Hepatocyte (in vitro differentiated cells): ENCODE measurements at regions not wholly inside any gene's neighbourhood (a gene's known extent, or its start where the extent isn't known, plus 50 kb on each side); places are given as distances from the start of the nearest gene placed in this dataset.

Experiments used
- DNase-seq: peaks from one replicate; pipeline ENCODE4 v3.0.0-alpha.2; 2016; ENCODE audit warnings: low spot score
- H2AFZ ChIP-seq: fragments of 200-600 bp; sonication (generic); 2 replicates; pipeline ENCODE4 v1.6.0; 2016; ENCODE audit warnings: antibody characterized with exemption, mild to moderate bottlenecking
- H3K27ac ChIP-seq: fragments of 200-600 bp; sonication (generic); 2 replicates; pipeline ENCODE4 v1.5.1; 2016; ENCODE audit warnings: mild to moderate bottlenecking
- H3K27me3 ChIP-seq: fragments of 200-600 bp; sonication (generic); 2 replicates; pipeline ENCODE4 v1.6.1; 2016
- H3K36me3 ChIP-seq: fragments of 200-600 bp; sonication (generic); replicated peaks from 2 replicates; pipeline ENCODE4 v1.5.1; 2016; ENCODE audit warnings: low read depth; ENCODE audit not compliant: insufficient read depth
- H3K4me1 ChIP-seq: fragments of 200-600 bp; sonication (generic); 2 replicates; pipeline ENCODE4 v1.5.1; 2016; ENCODE audit warnings: mild to moderate bottlenecking, moderate library complexity; ENCODE audit not compliant: insufficient read depth
- H3K4me2 ChIP-seq: fragments of 200-600 bp; sonication (generic); 2 replicates; pipeline ENCODE4 v1.6.0; 2016
- H3K4me3 ChIP-seq: fragments of 200-600 bp; sonication (generic); 2 replicates; pipeline ENCODE4 v1.5.1; 2016; ENCODE audit warnings: mild to moderate bottlenecking
- H3K79me2 ChIP-seq: fragments of 200-600 bp; sonication (generic); 2 replicates; pipeline ENCODE4 v1.6.0; 2017; ENCODE audit warnings: mild to moderate bottlenecking
- H3K9me2 ChIP-seq: fragments of 200-600 bp; sonication (generic); replicated peaks from 2 replicates; pipeline ENCODE4 v1.6.0; 2017; ENCODE audit warnings: mild to moderate bottlenecking; ENCODE audit not compliant: insufficient read depth
- H3K9me3 ChIP-seq: fragments of 200-600 bp; sonication (generic); 2 replicates; pipeline ENCODE4 v1.5.1; 2016; ENCODE audit warnings: low read depth, mild to moderate bottlenecking
- H4K20me1 ChIP-seq: fragments of 200-600 bp; sonication (generic); 2 replicates; pipeline ENCODE4 v1.6.0; 2016; ENCODE audit warnings: mild to moderate bottlenecking; ENCODE audit not compliant: insufficient read depth, poor library complexity, severe bottlenecking
- EZH2 ChIP-seq: fragments of 200-600 bp; sonication (generic); IDR thresholded peaks from 2 replicates; pipeline ENCODE4 v1.6.1; 2016; ENCODE audit warnings: antibody characterized with exemption, mild to moderate bottlenecking, borderline replicate concordance
- EZH2phosphoT487 ChIP-seq: fragments of 200-600 bp; sonication (generic); IDR thresholded peaks from one replicate; pipeline ENCODE4 v1.6.1; 2018; ENCODE audit warnings: antibody characterized with exemption, mild to moderate bottlenecking, low read depth, moderate library complexity; ENCODE audit not compliant: unreplicated experiment, severe bottlenecking
- WGBS: methylation state at CpG from one replicate; pipeline ENCODE4 v1.1.6; 2016; ENCODE audit warnings: low lambda C conversion rate; ENCODE audit errors: missing lambda C conversion rate; 5-methylcytosine and 5-hydroxymethylcytosine counted together
- TF ChIP-seq, protein P1 (sequence below): fragments of 200-600 bp; sonication (generic); IDR thresholded peaks from 2 replicates; pipeline ENCODE4 v1.5.1; 2016; ENCODE audit warnings: antibody characterized with exemption, mild to moderate bottlenecking; ENCODE audit not compliant: poor library complexity

DNA sequence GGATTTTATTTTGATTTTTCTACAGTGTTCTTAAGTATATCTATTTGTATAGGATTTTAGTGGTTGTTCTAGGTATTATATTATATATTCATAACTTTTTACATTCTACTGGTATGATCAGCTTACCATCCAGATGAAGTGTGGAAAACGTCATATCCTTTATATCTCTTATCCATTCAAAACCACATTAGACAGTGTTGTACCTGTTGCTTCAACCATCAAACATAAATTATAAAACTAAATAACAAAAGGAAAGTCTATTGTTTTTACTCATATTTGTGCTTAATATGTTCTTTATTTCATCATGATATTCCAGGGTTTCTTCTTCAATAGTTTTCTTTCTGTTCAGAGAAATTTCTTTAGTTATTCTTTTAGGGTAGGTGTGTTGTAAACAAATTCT lies 191.4 kb downstream of the RPLP1 start:
- WGBS = 68% methylated on average over 1 of the region's 1 CpG
- peaks cover 6% of the 10 kb centered on the region for H3K27me3 ChIP-seq
- H3K4me3 ChIP-seq = no peak overlapping the region
- no peaks in the 10 kb centered on the region for H3K9me2 ChIP-seq
- no peak for DNase-seq
- no peak overlapping the region for H2AFZ ChIP-seq
- TF ChIP-seq EZH2 (no peak), EZH2phosphoT487 (no peak)
- TF ChIP-seq, protein P1, sequence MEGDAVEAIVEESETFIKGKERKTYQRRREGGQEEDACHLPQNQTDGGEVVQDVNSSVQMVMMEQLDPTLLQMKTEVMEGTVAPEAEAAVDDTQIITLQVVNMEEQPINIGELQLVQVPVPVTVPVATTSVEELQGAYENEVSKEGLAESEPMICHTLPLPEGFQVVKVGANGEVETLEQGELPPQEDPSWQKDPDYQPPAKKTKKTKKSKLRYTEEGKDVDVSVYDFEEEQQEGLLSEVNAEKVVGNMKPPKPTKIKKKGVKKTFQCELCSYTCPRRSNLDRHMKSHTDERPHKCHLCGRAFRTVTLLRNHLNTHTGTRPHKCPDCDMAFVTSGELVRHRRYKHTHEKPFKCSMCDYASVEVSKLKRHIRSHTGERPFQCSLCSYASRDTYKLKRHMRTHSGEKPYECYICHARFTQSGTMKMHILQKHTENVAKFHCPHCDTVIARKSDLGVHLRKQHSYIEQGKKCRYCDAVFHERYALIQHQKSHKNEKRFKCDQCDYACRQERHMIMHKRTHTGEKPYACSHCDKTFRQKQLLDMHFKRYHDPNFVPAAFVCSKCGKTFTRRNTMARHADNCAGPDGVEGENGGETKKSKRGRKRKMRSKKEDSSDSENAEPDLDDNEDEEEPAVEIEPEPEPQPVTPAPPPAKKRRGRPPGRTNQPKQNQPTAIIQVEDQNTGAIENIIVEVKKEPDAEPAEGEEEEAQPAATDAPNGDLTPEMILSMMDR = no peak
- no peaks in the 10 kb centered on the region for H3K79me2 ChIP-seq
- no peaks in the 10 kb centered on the region for H3K36me3 ChIP-seq
- H3K9me3 ChIP-seq = no peaks in the 10 kb centered on the region
- peaks cover 5% of the 10 kb centered on the region for H3K4me1 ChIP-seq
- no peak overlapping the region for H3K27ac ChIP-seq
- no peaks in the 10 kb centered on the region for H4K20me1 ChIP-seq
- no peak overlapping the region for H3K4me2 ChIP-seq

DNA sequence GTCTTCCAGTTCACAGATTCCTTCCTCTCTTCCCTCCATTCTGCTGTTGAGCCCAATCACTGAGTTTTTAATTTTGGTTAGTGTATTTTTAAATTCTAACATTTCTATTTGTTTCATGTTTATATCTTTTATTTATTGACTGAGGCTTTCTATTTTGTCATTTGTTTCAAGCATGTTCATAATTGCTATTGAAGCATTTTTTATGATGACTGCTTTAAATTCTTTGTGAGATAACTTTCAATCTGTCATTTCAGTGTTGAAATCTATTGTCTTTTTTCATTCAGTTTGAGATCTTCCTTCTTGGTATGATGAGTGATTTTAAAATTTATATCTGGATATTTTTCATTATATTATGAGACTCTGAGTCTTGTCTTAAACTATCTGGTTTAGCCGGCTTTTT lies 192.3 kb downstream of the RPLP1 start:
- TF ChIP-seq EZH2phosphoT487 = no peak
- TF ChIP-seq, protein P1 = no peak
- TF ChIP-seq EZH2 = no peak
- WGBS = 96% methylated on average over 1 of the region's 1 CpG
- Histone ChIP-seq H3K27ac (no peak overlapping the region), H3K4me1 (peaks cover 5% of the 10 kb centered on the region), H3K9me2 (no peaks in the 10 kb centered on the region), H2AFZ (no peak overlapping the region), H3K79me2 (no peaks in the 10 kb centered on the region), H3K4me2 (no peak overlapping the region), H3K9me3 (no peaks in the 10 kb centered on the region), H3K36me3 (no peaks in the 10 kb centered on the region), H3K27me3 (peaks cover 6% of the 10 kb centered on the region), H4K20me1 (no peaks in the 10 kb centered on the region), H3K4me3 (no peak overlapping the region)
- DNase-seq = no peak

DNA sequence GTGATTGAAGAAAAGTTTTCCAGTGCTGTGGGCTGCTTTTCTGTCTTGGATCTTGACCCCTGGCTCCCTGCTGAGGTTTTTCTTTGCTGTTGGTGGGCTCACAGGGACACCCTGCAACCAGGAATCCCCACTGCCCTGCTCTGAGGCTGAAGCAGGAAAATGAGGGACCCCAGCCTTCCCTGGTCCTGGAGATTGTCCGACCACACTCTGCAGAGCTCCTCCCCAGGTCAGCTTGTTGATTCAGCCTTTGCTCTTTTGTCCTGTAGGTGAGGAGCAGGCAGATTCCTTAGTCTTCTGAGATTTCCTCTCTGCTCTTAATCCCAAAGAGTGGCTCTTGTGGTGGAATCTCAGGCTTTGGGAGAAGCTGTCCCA lies 194.5 kb downstream of the RPLP1 start:
- DNase-seq = no peak
- H3K9me2 ChIP-seq = no peaks in the 10 kb centered on the region
- H2AFZ ChIP-seq = no peak overlapping the region
- H3K4me3 ChIP-seq = no peak overlapping the region
- WGBS = 53% methylated on average over 1 of the region's 1 CpG
- TF ChIP-seq EZH2 = no peak
- TF ChIP-seq, protein P1 = no peak
- TF ChIP-seq EZH2phosphoT487 = no peak
- peaks cover 15% of the 10 kb centered on the region for H3K27me3 ChIP-seq
- H3K36me3 ChIP-seq = no peaks in the 10 kb centered on the region
- no peaks in the 10 kb centered on the region for H3K79me2 ChIP-seq
- H3K27ac ChIP-seq = no peak overlapping the region
- H4K20me1 ChIP-seq = no peaks in the 10 kb centered on the region
- H3K4me1 ChIP-seq = peaks cover 5% of the 10 kb centered on the region
- H3K9me3 ChIP-seq = no peaks in the 10 kb centered on the region
- H3K4me2 ChIP-seq = no peak overlapping the region

DNA sequence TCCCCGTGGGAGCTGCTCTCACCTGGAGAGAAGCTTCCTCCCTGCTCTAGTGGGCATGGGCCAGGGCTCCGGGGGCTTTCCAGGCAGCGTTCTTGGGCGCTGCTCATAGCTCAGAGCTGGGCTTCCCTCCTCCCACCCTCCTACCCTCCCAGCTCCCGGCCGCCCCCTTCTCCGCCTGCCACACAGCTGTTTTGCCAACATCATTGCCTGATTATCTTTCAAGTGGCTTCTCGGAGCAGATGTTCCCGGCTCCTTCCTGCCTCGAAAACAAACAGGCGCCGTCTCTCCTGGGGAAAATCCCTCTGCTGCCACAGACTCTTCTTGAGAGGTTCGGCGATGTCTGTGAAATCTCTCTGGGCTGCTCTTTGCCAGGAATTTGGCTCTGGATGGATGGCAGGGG lies 195.6 kb downstream of the RPLP1 start:
- Histone ChIP-seq H3K4me2 (peak overlapping the region; percentile 51), H3K9me3 (no peaks in the 10 kb centered on the region), H4K20me1 (no peaks in the 10 kb centered on the region), H3K9me2 (no peaks in the 10 kb centered on the region), H3K79me2 (no peaks in the 10 kb centered on the region), H3K4me1 (peaks cover 5% of the 10 kb centered on the region), H3K4me3 (no peak overlapping the region), H3K36me3 (no peaks in the 10 kb centered on the region), H2AFZ (no peak overlapping the region), H3K27ac (no peak overlapping the region), H3K27me3 (peaks cover 15% of the 10 kb centered on the region)
- peak; percentile 23 for DNase-seq
- 20% methylated on average over 12 of the region's 14 CpGs for WGBS
- TF ChIP-seq EZH2phosphoT487 = no peak
- no peak for TF ChIP-seq EZH2
- TF ChIP-seq, protein P1 = no peak
